ENCODE measurements at regions not wholly inside any gene's neighbourhood (a gene's known extent, or its start where the extent isn't known, plus 50 kb on each side); places are given as distances from the start of the nearest gene placed in this dataset.

DNA sequence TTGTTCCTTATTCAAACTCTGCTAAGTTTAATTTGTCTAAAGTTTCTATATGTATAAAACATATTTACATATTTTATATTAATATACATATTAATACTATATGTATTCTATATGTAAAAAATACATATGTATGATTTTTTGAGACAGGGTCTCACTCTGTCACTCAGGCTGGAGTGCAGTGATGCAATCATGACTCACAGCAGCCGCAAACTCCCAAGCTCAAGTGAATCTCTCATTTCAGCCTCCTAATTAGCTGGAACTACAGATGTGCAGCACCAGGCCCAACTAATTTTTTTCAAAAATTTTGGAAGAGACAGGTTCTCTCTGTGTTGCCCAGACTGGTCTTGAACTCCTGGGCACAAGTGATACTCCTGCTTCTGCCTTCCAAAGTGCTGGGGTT lies 684.9 kb downstream of the TRAM1L1 start:
- DNase-seq, result no peak

DNA sequence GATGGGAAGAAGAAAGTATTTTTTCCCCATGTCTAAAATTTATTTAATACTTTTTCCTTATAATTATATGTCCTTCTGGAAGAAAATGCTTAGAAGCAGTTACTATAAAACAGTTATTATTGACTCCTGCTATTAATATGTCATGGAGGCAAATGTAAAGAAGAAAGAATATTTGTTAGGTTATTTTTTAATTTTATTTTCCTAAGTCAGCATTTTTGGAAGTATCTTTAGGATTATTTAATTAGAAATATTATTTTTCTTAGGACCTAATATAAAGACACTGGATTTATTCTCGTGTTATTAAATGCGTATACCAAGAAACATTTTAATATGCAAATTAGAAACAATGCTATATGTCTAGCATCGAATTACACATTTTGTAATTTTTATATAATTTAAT lies 687.7 kb downstream of the TRAM1L1 start:
- no peak for DNase-seq

DNA sequence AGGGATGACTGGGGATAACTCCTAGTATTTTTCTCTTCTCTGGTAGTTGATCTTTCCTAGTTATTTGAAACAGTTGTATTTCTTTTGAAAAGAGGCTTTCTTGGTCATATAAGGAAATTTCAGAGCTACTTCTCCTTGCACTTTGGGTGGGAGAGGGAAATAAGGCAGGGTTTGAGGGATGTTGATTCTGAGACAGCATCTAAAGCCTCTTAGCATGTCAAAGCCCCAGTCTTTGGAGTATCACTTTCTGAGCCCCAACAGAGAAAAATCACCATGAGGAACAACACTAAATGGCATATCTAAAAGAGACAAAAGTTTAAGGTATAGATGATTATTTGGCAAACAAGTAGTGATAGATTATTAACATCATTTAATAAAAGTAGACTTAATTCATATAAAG lies 688.1 kb downstream of the TRAM1L1 start:
- no peak for DNase-seq

DNA sequence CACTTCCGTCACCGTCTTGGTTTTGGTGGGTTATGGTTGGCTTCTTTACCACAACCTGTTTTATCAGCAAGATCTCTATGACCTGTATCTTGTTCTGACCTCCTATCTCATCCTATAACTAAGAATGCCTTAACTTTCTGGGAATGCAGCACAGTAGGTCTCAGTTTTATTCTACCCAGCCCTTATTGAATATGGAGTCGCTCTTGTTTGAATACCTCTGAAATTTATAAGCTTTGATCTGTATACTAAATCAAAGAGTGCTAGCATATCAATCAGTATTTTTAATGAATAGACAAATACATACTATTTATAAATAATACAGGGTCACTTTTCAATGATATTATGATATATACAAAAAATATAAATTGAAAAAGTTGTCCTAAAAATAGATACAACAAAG lies 690.0 kb downstream of the TRAM1L1 start:
- no peak for DNase-seq

DNA sequence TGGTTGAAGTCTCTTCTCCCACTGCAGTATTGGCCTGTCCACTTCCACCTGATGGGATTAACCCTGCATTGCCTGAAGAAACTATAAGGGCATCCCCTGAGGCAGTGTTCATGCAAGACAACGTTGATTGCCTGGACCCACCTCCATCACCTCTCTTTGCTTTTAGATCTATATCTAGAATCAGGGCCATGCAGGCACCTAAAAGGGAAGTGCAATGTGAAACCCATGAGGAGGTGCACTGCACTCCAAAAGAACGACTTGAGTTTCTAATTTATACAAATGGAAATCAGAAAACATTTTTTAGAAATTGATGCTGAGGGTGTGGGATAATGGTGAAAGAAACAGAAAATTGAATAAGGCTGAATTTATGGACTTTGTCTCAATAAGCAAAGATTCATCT lies 694.4 kb downstream of the TRAM1L1 start:
- DNase-seq, result no peak

DNA sequence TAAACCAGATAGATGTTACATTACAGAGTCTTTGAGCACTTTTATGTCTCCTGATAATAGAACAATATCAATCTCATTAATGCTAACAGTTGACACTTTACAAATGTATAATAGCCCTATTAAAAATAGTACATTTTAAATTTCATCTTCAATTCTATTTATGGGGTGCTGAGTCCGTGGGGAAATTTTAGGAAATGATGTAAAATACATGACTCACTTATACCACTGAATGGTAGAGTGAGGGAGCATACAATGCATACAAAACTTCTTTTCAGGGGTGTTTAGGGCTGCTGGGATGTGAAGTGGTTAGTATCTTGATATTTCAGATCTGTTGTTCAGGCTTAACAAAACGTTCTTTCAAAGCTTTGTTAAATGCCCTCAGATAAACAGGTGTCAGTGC lies 696.2 kb downstream of the TRAM1L1 start:
- DNase-seq, result no peak

DNA sequence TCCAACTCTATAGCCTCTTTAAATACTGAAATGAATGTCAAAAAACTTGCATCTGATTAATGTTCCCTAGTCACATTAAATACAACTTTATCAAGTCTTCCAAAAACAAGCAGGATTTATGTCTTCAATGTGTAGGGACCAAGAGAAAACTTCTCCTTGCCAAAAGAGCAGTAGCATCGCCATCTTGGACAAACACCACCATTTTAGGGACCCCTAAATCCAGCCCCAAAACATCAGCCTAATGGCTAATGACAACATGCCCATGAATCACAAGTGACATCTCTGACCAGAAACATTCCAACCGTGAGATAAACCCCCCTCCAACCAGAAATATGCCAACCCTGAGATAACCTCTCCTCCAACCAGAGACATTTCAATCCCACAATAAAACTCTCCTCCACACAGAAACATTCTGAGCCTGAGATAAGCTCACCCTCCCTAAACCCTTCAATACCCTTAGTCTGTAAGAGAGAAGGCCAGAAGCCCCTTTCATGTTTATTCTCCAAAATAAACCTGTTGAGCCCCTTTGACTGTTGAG lies 697.4 kb downstream of the TRAM1L1 start:
- no peak for DNase-seq

DNA sequence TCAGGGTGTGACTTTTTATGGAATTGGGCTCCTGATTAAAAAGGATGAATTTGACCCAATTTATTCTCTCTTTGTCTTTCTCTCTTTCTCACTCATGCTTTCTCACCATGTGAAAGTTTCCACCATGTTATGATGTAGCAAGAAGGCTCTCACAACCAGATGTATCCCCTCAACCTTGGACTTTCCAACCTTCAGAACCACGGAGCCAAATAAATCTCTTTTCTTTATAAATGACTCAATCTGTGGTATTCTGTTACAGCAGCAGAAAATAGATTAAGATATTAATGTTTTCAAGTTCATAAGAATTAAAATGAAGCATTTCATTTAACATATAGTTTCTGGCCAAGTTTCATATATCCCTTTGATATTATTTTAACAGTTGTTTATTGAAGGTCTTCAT lies 698.5 kb downstream of the TRAM1L1 start:
- no peak for DNase-seq

DNA sequence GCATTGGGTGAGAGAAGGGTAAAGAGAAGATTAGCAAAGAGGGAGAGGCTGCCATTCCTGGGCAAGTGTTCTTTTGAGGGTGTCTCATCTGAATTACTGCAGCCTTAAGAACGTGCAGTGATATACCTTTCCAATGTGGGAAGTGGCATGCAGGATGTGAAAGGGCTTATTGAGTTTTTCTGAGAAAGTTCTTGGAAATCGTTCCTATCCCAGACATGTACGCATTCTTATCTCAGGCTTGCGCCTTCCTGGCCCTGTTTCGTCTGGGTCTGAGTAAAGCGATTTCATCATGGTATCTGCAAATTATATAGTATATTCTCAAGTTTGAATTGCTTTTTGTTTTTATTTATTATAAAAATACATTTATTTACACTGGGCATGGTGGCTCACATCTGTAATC lies 699.8 kb downstream of the TRAM1L1 start:
- DNase-seq, result no peak

DNA sequence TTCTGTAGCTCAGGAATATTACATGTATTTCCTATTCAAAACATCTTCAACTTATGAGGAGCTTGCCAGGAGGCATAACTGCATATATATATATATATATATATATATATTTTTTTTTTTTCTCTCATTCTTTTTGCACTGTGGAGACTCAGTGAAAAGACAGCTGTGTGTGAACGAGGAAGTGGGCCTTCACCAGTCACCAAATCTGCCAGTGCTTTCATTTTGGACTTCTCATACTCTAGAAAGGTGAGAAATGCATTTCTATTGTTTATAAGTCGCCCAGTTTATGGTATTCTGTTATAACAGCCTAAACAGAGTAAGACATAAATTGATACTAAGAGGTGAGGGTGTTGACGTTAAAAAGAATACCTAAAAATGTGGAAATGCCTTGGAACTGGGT lies 710.6 kb downstream of the TRAM1L1 start:
- no peak for DNase-seq

DNA sequence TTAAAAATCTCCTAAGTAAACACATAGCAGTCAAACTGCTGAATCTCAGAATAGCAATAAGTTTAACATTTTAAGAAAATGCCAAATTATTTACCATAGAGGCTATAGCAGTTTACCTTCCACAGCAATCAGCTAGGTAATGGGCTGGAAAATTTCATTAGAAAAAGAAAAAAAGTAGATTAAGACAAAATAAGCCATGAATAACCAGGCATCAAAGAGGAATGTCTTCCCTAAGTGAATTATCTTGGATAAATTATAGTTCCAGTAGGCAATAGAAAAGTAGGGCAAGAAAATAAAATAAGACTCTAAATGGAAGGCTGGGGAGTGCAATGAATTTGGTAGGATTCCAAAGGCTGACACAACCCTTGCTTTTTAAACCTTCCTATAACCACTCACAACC lies 722.8 kb downstream of the TRAM1L1 start:
- DNase-seq, result no peak

DNA sequence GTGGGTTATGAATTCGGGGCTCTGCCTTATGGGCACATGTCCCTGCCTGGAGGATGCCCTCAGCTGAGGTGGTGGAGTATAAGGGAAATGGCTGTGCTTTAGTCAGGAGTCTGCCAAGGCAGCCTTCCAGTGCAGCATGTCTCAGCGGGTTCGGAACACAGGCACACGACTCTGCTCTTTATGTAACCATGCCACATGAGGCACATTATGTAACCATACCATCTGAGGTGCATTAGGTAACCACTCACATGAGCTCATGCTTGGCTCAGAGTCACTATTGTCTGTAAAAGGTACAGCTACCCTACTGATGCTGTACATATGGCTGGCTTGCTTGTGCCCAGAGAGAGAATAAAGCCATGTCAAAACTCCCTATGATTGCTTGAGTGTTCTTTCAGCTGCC lies 723.6 kb downstream of the TRAM1L1 start:
- DNase-seq, result no peak

DNA sequence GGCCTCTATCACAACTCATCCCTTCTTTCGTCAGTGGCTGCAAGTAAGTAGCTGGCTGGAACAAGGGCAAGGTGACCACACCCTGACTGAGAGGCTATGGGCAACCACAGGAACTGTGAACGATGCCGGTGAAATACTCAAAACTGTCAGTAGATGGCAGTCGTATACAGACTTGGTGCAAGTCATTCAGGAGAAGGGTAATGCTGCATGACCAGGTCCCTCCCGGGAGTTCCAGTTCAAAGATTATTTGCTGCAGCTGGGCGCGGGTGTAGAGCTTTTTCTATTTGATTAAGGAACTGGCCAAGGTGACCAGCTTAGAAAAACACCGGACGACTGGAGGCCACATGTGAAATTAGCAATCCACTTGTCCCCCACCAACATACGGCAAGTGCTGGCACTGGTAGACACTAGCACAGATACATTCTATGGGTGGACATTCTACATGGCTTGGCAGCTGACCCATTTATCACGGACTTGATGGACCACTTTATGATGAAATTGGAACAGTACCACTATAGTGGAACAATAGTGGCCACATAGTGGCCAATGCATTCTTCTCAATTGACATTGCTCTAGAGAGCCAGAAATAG lies 726.6 kb downstream of the TRAM1L1 start:
- DNase-seq, result peak; percentile 0

DNA sequence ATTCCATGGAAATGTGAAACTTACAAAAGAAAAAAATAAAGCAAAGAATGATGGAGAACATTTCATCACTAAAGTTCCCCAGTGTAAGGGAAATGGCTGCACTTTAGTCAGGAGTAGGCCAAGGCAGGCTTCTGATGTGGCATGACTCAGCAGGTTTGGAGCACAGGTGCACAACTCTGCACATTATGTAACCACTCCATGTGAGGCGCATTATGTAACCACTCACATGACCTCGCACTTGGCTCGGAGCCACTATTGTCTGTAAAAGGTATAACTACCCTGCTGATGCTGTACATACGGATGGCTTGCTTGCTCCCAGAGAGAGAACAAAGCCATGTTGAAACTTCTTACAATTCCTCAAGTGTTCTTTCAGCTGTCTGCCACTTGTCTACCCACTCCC lies 727.6 kb downstream of the TRAM1L1 start:
- no peak for DNase-seq

DNA sequence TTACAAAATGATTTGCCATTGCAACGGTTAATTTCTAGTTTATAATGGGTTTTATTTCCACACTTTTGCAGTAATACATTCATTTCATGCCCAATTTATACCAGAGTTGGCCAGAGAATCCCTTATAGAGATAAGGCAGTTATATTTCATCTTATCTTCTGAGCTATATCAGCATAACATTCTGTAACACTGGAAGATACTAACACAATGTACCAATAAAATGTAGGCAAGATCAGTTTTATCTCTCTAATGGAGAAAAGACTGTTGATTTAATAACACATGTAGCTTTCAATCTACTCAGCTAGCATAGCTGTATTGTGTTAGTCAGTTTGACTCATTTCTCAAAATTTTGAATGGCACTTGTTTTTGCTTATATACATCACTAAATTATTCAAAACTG lies 738.6 kb downstream of the TRAM1L1 start:
- no peak for DNase-seq

DNA sequence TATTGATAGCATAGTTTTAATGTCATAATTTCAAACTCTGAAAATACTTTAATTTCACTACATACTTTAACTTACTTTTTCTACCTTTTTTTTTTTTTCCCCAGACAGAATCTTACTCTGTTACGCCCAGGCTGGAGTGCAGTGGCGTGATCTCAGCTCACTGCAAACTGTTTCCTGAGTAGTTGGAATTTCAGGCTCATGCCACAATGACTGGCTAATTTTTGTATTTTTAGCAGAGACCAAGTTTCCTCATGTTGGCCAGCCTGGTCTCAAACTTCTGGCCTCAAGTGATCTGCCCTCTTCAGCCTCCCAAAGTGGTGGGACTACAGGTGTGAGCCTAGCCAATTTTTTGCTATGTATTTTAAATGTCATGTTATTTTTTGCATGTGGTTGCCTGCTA lies 741.6 kb downstream of the TRAM1L1 start:
- DNase-seq, result no peak

DNA sequence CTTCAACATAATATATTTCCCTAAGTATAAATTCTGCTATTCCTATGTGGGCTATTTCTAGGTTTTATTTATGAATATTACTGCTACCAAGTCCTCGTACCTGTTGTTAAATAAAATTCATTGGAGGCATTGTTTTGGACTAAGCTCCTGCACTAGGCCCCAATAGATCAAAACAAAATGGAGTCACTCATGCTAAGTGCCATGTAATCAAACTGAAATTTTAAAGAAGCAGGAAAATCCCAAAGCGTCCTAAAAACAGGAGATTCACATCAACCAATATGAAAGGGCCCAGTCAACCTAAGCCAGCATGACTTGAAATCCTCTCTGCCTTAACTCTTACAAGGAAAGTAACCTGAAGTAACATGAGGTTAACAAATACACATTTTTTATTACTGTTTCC lies 743.2 kb downstream of the TRAM1L1 start:
- DNase-seq, result no peak

DNA sequence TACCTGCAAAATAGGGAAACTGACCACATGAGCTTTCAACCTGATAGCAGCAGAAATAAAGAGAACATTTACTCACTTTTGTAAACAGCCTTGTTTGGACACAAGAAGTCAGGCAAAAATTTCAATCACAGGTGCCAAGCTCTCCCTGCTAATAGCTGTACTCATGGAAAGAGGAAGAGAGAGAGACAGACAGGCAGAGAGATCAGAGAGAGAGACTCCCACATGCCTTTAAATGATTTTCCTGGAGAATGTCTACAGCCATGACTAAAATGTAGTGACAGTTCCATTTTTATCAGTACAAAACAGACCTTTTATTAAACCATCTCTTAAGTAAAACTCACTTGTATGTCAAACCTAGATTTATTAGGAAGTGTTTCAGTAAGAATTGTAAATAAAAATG lies 752.9 kb downstream of the TRAM1L1 start:
- no peak for DNase-seq

DNA sequence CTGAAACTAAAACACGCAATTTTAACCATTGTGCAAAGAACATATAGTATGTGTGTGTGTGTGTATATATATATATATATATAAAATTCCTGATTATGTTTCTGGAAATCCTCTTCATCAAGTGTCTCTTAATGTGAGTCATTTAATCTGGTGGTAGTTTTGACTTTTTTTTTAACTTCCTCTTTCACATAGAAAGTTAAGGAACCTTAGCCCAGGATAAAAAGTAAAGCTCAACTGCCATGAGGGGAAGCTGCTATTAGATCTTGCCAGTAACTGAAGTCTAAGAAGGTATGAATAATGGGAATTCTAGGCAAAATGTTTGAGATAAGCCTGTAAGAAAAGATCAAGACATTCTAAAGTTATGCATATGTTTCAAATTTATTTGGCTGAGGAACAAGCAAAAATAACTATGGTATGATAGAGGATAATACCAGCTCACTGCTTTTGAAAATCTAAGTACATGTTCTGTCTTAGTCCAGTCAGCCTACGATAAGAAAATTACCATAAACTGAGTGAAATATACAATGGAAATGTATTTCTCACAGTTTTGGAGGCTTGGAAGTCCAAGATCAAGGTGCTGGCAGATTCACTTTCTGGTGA lies 757.0 kb downstream of the TRAM1L1 start:
- no peak for DNase-seq

DNA sequence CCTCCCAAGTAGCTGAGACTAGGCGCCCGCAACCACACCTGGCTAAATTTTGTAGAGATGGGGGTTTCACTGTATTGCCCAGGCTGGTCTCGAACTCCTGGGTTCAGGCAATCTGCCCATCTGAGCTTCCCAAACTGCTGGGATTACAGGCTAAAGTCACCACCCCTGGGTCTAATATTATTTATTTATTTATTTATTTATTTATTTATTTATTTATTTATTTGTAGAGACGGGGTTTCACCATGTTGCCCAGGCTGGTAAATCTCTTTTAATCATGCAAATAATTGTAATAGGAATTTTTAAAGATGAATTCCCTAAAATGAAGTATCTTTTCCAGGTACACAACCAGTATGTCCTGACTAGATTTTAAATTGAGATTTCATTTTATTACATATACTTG lies 761.8 kb downstream of the TRAM1L1 start:
- DNase-seq, result no peak

DNA sequence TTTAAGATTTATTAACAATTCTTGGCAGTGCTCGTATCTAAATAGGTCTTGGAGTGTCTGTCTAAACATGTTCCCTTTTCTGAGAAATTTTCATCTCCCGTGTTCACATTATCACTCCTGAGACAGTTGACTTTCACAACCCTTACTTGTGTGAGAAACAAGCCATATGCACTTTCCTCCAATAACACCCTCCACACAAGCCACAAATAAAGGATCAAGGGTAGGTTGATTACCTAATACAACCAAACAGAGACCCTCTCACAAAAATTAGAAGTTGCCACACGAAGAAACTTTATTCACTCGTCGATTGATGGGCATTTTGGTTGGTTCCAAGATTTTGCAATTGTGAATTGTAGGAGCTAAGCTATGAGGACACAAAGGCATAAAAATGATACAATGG lies 763.9 kb downstream of the TRAM1L1 start:
- no peak for DNase-seq

DNA sequence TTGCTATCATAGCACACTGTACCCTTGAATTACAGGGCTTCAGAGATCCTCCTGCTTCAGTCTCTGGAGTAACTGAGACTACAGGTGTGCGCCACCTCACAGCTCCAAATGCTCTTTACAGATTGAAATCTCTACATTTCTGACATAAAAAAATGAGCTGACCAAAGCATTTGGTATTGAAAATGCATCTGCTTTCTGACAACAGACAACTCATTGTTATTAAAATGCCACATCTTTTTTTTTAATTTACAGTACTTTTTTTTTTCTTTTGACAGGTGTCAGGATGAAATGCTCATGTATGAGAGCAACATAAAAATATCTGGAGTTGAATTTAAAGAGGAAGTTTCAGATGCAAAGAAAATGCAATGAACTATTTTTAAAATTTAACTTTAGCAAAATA lies 764.5 kb downstream of the TRAM1L1 start:
- no peak for DNase-seq

DNA sequence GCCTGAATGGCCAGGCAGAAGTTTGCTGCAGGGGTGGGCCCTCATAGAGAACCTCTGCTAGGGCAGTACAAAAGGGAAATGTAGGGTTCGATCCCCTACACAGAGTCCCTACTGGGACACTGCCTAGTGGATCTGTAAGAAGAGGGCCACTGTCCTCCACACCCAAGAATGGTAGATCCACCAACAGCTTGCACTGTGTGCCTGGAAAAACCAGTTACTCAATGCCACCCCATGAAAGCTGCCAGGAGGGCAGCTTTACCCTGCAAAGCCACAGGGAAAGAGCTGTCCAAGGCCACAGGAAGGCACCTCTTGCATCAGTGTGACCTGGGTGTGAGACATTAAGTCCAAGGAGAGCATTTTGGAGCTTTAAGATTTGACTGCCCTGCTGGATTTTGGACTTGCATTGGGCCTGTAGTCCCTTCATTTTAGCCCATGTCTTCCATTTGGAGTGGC lies 781.6 kb downstream of the TRAM1L1 start:
- DNase-seq, result no peak

DNA sequence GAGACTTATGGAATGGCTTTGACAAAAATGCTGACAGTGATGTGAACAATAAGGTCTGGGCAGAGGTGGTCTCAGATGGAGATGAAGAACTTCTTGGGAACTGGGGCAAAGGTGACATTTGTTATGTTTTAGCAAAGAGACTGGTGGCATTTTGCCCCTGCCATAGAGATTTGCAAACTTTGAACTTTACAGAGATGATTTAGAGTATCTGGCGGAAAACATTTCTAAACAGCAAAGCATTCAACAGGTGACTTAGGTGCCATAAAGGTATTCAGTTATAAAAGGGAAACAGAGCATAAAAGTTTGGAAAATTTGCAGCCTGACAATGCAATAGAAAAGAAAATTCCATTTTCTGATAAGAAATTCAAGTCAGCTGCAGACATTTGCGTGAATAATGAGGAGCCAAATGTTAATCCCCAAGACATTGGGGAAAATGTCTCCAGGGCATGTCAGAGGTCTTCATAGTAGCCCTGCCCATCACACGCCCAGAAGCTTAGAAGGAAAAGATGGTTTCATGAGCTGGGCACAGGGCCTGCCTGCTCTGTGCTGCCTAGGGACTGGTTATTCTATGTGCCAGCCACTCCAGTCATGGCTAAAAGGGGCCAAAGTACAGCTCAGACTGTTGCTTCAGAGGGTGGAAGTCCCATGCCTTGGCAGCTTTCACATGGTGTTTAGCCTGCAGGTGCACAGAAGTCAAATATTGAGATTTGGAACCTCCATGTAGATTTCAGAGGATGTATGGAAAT lies 782.2 kb downstream of the TRAM1L1 start:
- DNase-seq, result no peak
